Hepatocyte (in vitro differentiated cells): ENCODE measurements at regions not wholly inside any gene's neighbourhood (a gene's known extent, or its start where the extent isn't known, plus 50 kb on each side); places are given as distances from the start of the nearest gene placed in this dataset.
"Not testable (repeated sequence)": the region's sequence is repeated elsewhere in the genome, so short reads cannot be mapped to it uniquely, and the experiment has no call there.

Experiments
- DNase-seq: peaks from one replicate; pipeline ENCODE4 v3.0.0-alpha.2; 2016; ENCODE audit warnings: low spot score
- H2AFZ ChIP-seq: fragments of 200-600 bp; sonication (generic); 2 replicates; pipeline ENCODE4 v1.6.0; 2016; ENCODE audit warnings: antibody characterized with exemption, mild to moderate bottlenecking
- H3K27ac ChIP-seq: fragments of 200-600 bp; sonication (generic); 2 replicates; pipeline ENCODE4 v1.5.1; 2016; ENCODE audit warnings: mild to moderate bottlenecking
- H3K27me3 ChIP-seq: fragments of 200-600 bp; sonication (generic); 2 replicates; pipeline ENCODE4 v1.6.1; 2016
- H3K36me3 ChIP-seq: fragments of 200-600 bp; sonication (generic); replicated peaks from 2 replicates; pipeline ENCODE4 v1.5.1; 2016; ENCODE audit warnings: low read depth; ENCODE audit not compliant: insufficient read depth
- H3K4me1 ChIP-seq: fragments of 200-600 bp; sonication (generic); 2 replicates; pipeline ENCODE4 v1.5.1; 2016; ENCODE audit warnings: mild to moderate bottlenecking, moderate library complexity; ENCODE audit not compliant: insufficient read depth
- H3K4me2 ChIP-seq: fragments of 200-600 bp; sonication (generic); 2 replicates; pipeline ENCODE4 v1.6.0; 2016
- H3K4me3 ChIP-seq: fragments of 200-600 bp; sonication (generic); 2 replicates; pipeline ENCODE4 v1.5.1; 2016; ENCODE audit warnings: mild to moderate bottlenecking
- H3K79me2 ChIP-seq: fragments of 200-600 bp; sonication (generic); 2 replicates; pipeline ENCODE4 v1.6.0; 2017; ENCODE audit warnings: mild to moderate bottlenecking
- H3K9me2 ChIP-seq: fragments of 200-600 bp; sonication (generic); replicated peaks from 2 replicates; pipeline ENCODE4 v1.6.0; 2017; ENCODE audit warnings: mild to moderate bottlenecking; ENCODE audit not compliant: insufficient read depth
- H3K9me3 ChIP-seq: fragments of 200-600 bp; sonication (generic); 2 replicates; pipeline ENCODE4 v1.5.1; 2016; ENCODE audit warnings: low read depth, mild to moderate bottlenecking
- H4K20me1 ChIP-seq: fragments of 200-600 bp; sonication (generic); 2 replicates; pipeline ENCODE4 v1.6.0; 2016; ENCODE audit warnings: mild to moderate bottlenecking; ENCODE audit not compliant: insufficient read depth, poor library complexity, severe bottlenecking
- EZH2 ChIP-seq: fragments of 200-600 bp; sonication (generic); IDR thresholded peaks from 2 replicates; pipeline ENCODE4 v1.6.1; 2016; ENCODE audit warnings: antibody characterized with exemption, mild to moderate bottlenecking, borderline replicate concordance
- EZH2phosphoT487 ChIP-seq: fragments of 200-600 bp; sonication (generic); IDR thresholded peaks from one replicate; pipeline ENCODE4 v1.6.1; 2018; ENCODE audit warnings: antibody characterized with exemption, mild to moderate bottlenecking, low read depth, moderate library complexity; ENCODE audit not compliant: unreplicated experiment, severe bottlenecking
- WGBS: methylation state at CpG from one replicate; pipeline ENCODE4 v1.1.6; 2016; ENCODE audit warnings: low lambda C conversion rate; ENCODE audit errors: missing lambda C conversion rate; 5-methylcytosine and 5-hydroxymethylcytosine counted together
- TF ChIP-seq, protein P1 (sequence below): fragments of 200-600 bp; sonication (generic); IDR thresholded peaks from 2 replicates; pipeline ENCODE4 v1.5.1; 2016; ENCODE audit warnings: antibody characterized with exemption, mild to moderate bottlenecking; ENCODE audit not compliant: poor library complexity

DNA sequence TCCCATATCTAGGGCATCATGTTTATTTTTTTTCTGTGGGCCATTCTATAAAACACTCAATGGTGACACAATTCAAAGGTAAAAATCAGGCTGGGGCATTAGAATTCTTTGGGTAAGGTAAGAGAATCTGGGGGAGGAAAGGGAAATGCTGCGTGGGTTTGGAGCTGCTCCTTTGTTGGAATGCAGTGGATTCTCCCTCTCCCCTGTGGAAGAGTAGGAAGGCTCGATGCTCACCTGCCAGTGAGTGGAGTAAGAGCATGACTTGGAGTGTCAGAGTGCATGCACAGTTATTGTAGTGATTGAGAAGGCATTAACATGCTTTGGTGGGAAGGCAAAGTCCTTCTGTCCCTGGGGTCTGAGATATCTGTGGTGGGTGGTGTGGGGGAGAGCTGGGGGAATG is 280.0 kb downstream of the PDCD6IP start:
- Histone ChIP-seq H3K4me1 (no peaks in the 10 kb centered on the region), H4K20me1 (no peaks in the 10 kb centered on the region), H3K9me3 (no peaks in the 10 kb centered on the region), H3K79me2 (no peaks in the 10 kb centered on the region), H3K4me2 (no peak overlapping the region), H3K27ac (no peak overlapping the region), H3K9me2 (no peaks in the 10 kb centered on the region), H2AFZ (no peak overlapping the region), H3K36me3 (no peaks in the 10 kb centered on the region), H3K27me3 (no peaks in the 10 kb centered on the region), H3K4me3 (no peak overlapping the region)
- no peak for DNase-seq
- TF ChIP-seq EZH2phosphoT487, result no peak
- TF ChIP-seq, protein P1, sequence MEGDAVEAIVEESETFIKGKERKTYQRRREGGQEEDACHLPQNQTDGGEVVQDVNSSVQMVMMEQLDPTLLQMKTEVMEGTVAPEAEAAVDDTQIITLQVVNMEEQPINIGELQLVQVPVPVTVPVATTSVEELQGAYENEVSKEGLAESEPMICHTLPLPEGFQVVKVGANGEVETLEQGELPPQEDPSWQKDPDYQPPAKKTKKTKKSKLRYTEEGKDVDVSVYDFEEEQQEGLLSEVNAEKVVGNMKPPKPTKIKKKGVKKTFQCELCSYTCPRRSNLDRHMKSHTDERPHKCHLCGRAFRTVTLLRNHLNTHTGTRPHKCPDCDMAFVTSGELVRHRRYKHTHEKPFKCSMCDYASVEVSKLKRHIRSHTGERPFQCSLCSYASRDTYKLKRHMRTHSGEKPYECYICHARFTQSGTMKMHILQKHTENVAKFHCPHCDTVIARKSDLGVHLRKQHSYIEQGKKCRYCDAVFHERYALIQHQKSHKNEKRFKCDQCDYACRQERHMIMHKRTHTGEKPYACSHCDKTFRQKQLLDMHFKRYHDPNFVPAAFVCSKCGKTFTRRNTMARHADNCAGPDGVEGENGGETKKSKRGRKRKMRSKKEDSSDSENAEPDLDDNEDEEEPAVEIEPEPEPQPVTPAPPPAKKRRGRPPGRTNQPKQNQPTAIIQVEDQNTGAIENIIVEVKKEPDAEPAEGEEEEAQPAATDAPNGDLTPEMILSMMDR, result no peak
- no peak for TF ChIP-seq EZH2
- 76% methylated on average over 2 of the region's 2 CpGs for WGBS

DNA sequence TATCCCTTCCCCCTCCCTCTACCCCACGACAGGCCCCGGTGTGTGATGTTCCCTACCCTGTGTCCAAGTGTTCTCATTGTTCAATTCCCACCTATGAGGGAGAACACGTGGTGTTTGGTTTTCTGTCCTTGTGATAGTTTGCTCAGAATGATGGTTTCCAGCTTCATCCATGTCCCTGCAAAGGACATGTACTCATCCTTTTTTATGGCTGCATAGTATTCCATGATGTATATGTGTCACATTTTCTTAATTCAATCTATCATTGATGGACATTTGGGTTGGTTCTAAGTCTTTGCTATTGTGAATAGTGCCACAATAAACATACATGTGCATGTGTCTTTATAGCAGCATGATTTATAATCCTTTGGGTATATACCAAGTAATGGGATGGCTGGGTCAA is 281.4 kb downstream of the PDCD6IP start:
- H3K4me1 ChIP-seq, H3K79me2 ChIP-seq, H3K9me3 ChIP-seq, H4K20me1 ChIP-seq, H3K4me2 ChIP-seq, H2AFZ ChIP-seq, H3K36me3 ChIP-seq, H3K9me2 ChIP-seq, DNase-seq, H3K27ac ChIP-seq, H3K27me3 ChIP-seq, H3K4me3 ChIP-seq: not testable (repeated sequence)
- 95% methylated on average over 3 of the region's 3 CpGs for WGBS

DNA sequence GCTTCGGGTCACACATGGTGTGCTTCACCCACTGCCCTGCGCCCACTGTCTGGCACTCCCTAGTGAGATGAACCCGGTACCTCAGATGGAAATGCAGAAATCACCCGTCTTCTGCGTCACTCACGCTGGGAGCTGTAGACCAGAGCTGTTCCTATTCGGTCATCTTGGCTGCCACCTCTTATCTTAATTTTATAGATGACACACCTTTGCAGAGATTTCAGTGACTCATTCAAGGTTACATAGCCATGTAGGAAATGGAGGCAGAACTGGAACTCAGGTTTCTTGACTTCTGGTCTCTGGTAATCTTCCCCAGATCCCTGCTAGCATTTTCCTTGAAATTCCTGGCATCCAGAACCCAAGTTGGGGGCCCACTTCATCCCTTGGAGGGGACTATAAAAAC is 291.9 kb downstream of the PDCD6IP start:
- not testable (repeated sequence) for DNase-seq, H4K20me1 ChIP-seq, H3K4me3 ChIP-seq, H3K4me2 ChIP-seq, H3K27ac ChIP-seq, H3K9me2 ChIP-seq, H3K4me1 ChIP-seq, H3K27me3 ChIP-seq, H3K9me3 ChIP-seq, H2AFZ ChIP-seq, H3K36me3 ChIP-seq, H3K79me2 ChIP-seq
- 90% methylated on average over 7 of the region's 7 CpGs for WGBS

DNA sequence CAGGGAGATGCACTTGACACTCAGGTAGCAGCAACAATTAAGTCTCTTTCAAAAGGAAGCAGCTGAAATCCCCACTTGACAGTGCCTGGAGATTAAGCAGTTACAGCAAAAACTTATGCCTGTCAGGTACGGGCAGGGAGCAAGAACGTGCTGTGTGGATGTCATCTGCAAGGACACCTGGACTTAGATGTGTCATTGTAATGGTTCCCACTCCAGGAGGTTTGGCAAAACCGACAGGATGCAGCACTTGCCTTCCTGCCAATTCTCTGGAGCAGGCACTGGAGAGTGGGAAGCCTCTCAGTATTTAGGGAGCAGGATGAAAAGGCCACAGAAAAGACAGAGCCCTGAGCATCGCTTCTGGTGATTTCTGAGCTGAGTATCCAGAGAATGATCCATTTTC is 292.4 kb downstream of the PDCD6IP start:
- Histone ChIP-seq H3K27ac (no peak overlapping the region), H3K36me3 (no peaks in the 10 kb centered on the region), H3K79me2 (no peaks in the 10 kb centered on the region), H3K9me2 (no peaks in the 10 kb centered on the region), H3K27me3 (no peaks in the 10 kb centered on the region), H2AFZ (no peak overlapping the region), H3K4me3 (no peak overlapping the region), H3K9me3 (no peaks in the 10 kb centered on the region), H3K4me1 (no peaks in the 10 kb centered on the region), H4K20me1 (no peaks in the 10 kb centered on the region), H3K4me2 (no peak overlapping the region)
- no peak for DNase-seq
- no peak for TF ChIP-seq EZH2
- TF ChIP-seq, protein P1, result no peak
- TF ChIP-seq EZH2phosphoT487, result no peak
- 69% methylated on average over 4 of the region's 4 CpGs for WGBS

DNA sequence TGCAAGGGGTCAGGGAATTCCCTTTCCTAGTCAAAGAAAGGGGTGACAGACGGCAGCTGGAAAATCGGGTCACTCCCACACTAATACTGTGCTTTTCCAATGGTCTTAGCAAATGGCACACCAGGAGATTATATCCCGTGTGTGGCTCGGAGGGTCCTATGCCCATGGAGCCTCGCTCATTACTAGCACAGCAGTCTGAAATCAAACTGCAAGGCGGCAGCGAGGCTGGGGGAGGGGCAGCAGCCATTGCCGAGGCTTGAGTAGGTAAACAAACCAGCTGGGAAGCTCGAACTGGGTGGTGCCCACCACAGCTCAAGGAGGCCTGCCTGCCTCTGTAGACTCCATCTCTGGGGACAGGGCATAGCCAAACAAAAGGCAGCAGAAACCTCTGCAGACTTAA is 295.9 kb downstream of the PDCD6IP start:
- H3K36me3 ChIP-seq, DNase-seq, H3K4me3 ChIP-seq, H3K4me2 ChIP-seq, H3K27ac ChIP-seq, H3K4me1 ChIP-seq, H3K9me2 ChIP-seq, H2AFZ ChIP-seq, H3K9me3 ChIP-seq, H3K79me2 ChIP-seq, H3K27me3 ChIP-seq, H4K20me1 ChIP-seq: not testable (repeated sequence)
- 92% methylated on average over 9 of the region's 9 CpGs for WGBS
